MM.1S (cell line): ENCODE measurements at regions not wholly inside any gene's neighbourhood (a gene's known extent, or its start where the extent isn't known, plus 50 kb on each side); places are given as distances from the start of the nearest gene placed in this dataset.

Experiments
- CTCF ChIP-seq: fragments of 300-600 bp; sonication (generic); IDR thresholded peaks from 2 replicates; pipeline ENCODE4 v1.5.1; 2016; ENCODE audit warnings: antibody characterized with exemption, low read length, mixed read lengths
- EZH2 ChIP-seq: fragments of 300-600 bp; sonication (generic); optimal IDR thresholded peaks from 2 replicates; pipeline ENCODE3; 2017; ENCODE audit warnings: low read depth, mild to moderate bottlenecking, antibody characterized with exemption, low read length, mixed read lengths

- TF ChIP-seq CTCF (no peak), EZH2 (no peak)
Observed at GRCh38 chr12:66733321-66733720, 54.4 kb upstream of the GRIP1 start.
